ENCODE measurements at regions not wholly inside any gene's neighbourhood (a gene's known extent, or its start where the extent isn't known, plus 50 kb on each side); places are given as distances from the start of the nearest gene placed in this dataset.

DNA sequence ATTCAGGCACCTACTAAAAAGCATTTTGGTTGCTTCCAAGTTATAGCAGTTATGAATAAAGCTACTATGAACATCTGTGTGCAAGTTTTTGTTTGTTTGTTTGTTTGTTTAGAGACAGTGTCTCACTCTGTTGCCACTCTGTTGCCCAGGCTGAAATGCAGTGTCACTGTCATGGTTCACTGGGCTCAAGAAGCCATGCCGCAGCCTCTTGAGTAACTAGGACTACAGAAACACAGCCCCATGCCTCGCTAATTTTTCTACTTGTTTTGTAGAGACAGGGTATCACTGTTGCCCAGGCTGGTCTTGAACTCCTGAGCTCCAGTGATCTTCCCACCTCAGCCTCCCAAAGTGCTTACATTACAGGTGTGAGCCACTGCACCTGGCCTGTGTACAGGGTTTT is 795.9 kb downstream of the EPHA7 start:
- Mint-ChIP-seq H3K4me1 (no peaks in the 10 kb centered on the region), H3K36me3 (no peaks in the 10 kb centered on the region), H3K9me3 (peaks cover 0 to 19% (median 10%) of the 10 kb centered on the region in 8 donors), H3K4me3 (no peak overlapping the region), H3K27ac (no peak overlapping the region), H3K27me3 (no peaks in the 10 kb centered on the region)
- H3K36me3 ChIP-seq (ENCODE audit: insufficient read depth, low read length): no peaks in the 10 kb centered on the region
- H3K4me3 ChIP-seq (ENCODE audit: low read length in 2 of 2): no peak overlapping the region
- no peaks in the 10 kb centered on the region for H3K9me3 ChIP-seq (ENCODE audit: control insufficient read depth in 1 of 2, low read length in 2 of 2)
- H3K27me3 ChIP-seq (ENCODE audit: insufficient read depth, low read length): no peaks in the 10 kb centered on the region
- no peak overlapping the region for H3K27ac ChIP-seq (ENCODE audit: low read depth, low read length)
- no peak for DNase-seq
- POLR2A ChIA-PET (ENCODE audit: partially characterized antibody): no interaction called here
- intact Hi-C loops (cut with micrococcal nuclease): no loop called here
- no peaks in the 10 kb centered on the region for H3K4me1 ChIP-seq (ENCODE audit: insufficient read depth, low read length)
- CTCF ChIA-PET (ENCODE audit: partially characterized antibody): no interaction called here

DNA sequence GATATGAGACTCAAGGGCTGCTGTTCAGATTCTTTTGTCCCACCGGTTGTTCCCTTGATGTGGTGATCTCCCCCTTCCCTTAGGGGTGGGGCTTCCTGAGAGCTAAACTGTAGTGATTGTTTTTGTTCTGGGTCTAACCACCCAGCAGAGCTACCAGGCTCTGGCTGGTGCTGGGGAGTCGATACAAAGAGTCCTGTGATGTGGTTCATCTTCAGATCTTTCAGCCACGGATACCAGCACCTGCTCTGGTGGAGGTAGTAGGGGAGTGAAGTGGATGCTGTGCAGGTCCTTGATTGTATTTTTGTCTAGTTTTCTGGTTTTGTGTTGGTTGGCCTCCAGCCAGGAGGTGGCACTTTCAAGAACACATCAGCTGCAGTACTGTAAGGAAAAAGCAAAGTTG is 801.6 kb downstream of the EPHA7 start:
- H3K9me3 Mint-ChIP-seq: peaks cover 0 to 29% (median 17%) of the 10 kb centered on the region in 8 donors
- POLR2A ChIA-PET (ENCODE audit: partially characterized antibody): no interaction called here

DNA sequence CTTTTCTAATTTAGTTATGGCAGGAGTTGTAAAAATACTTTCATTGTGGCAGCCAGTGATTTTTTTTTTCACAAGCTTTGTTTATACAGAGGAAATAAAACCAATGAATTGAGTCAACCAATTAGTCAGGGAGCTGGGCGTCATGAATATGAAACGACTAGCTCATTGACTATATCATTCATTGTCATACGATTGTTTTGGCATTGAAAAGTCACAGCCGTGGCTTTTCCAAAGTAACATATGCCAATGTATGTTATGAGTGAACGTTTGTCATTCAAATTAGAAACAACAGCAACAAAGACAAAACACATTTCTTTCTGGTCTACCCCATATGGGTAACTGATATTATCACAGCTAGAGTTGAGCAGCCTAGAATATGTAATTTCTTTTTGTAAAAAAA is 810.6 kb downstream of the EPHA7 start:
- H3K4me3 Mint-ChIP-seq: no peak overlapping the region
- no peaks in the 10 kb centered on the region for H3K4me1 Mint-ChIP-seq
- Histone ChIP-seq H3K4me1 (ENCODE audit: insufficient read depth, low read length) (no peaks in the 10 kb centered on the region), H3K9me3 (ENCODE audit: control insufficient read depth in 1 of 2, low read length in 2 of 2) (no peaks in the 10 kb centered on the region), H3K27me3 (ENCODE audit: insufficient read depth, low read length) (no peaks in the 10 kb centered on the region), H3K36me3 (ENCODE audit: insufficient read depth, low read length) (no peaks in the 10 kb centered on the region), H3K4me3 (ENCODE audit: low read length in 2 of 2) (no peak overlapping the region), H3K27ac (ENCODE audit: low read depth, low read length) (no peak overlapping the region)
- no peaks in the 10 kb centered on the region for H3K27me3 Mint-ChIP-seq
- ChIA-PET CTCF (ENCODE audit: partially characterized antibody) (no interaction called here), POLR2A (ENCODE audit: partially characterized antibody) (no interaction called here)
- H3K27ac Mint-ChIP-seq: no peak overlapping the region
- intact Hi-C loops (cut with micrococcal nuclease): no loop called here
- no peaks in the 10 kb centered on the region for H3K36me3 Mint-ChIP-seq
- peaks cover 0 to 29% (median 17%) of the 10 kb centered on the region in 8 donors for H3K9me3 Mint-ChIP-seq
- no peak for DNase-seq

More for the DNA sequence above, 801.6 kb downstream of the EPHA7 start:
- Histone ChIP-seq H3K4me3 (ENCODE audit: low read length in 2 of 2) (no peak overlapping the region), H3K36me3 (ENCODE audit: insufficient read depth, low read length) (no peaks in the 10 kb centered on the region), H3K4me1 (ENCODE audit: insufficient read depth, low read length) (no peaks in the 10 kb centered on the region), H3K27ac (ENCODE audit: low read depth, low read length) (no peak overlapping the region), H3K9me3 (ENCODE audit: control insufficient read depth in 1 of 2, low read length in 2 of 2) (no peaks in the 10 kb centered on the region), H3K27me3 (ENCODE audit: insufficient read depth, low read length) (no peaks in the 10 kb centered on the region)
- H3K27me3 Mint-ChIP-seq: no peaks in the 10 kb centered on the region
- no peak for DNase-seq
- H3K27ac Mint-ChIP-seq: no peak overlapping the region
- H3K4me1 Mint-ChIP-seq: no peaks in the 10 kb centered on the region
- intact Hi-C loops (cut with micrococcal nuclease): no loop called here
- no peaks in the 10 kb centered on the region for H3K36me3 Mint-ChIP-seq
- CTCF ChIA-PET (ENCODE audit: partially characterized antibody): no interaction called here
- H3K4me3 Mint-ChIP-seq: no peak overlapping the region

- Histone ChIP-seq H3K4me3 (ENCODE audit: low read length in 2 of 2) (no peak overlapping the region), H3K9me3 (ENCODE audit: control insufficient read depth in 1 of 2, low read length in 2 of 2) (peaks cover 0 to 5% of the 10 kb centered on the region in 2 donors), H3K36me3 (ENCODE audit: insufficient read depth, low read length) (no peaks in the 10 kb centered on the region), H3K27me3 (ENCODE audit: insufficient read depth, low read length) (no peaks in the 10 kb centered on the region), H3K27ac (ENCODE audit: low read depth, low read length) (no peak overlapping the region), H3K4me1 (ENCODE audit: insufficient read depth, low read length) (no peaks in the 10 kb centered on the region)
- POLR2A ChIA-PET (ENCODE audit: partially characterized antibody): no interaction called here
- CTCF ChIA-PET (ENCODE audit: partially characterized antibody): no interaction called here
- H3K4me3 Mint-ChIP-seq: no peak overlapping the region
- no peaks in the 10 kb centered on the region for H3K4me1 Mint-ChIP-seq
- no peak for DNase-seq
- no peaks in the 10 kb centered on the region for H3K27me3 Mint-ChIP-seq
- H3K36me3 Mint-ChIP-seq: no peaks in the 10 kb centered on the region
- intact Hi-C loops (cut with micrococcal nuclease): no loop called here
- H3K9me3 Mint-ChIP-seq: peaks cover 0 to 7% (median 3%) of the 10 kb centered on the region in 8 donors
- H3K27ac Mint-ChIP-seq: no peak overlapping the region
Observed at GRCh38 chr6:92593201-92593600, 826.2 kb downstream of the EPHA7 start.

- Mint-ChIP-seq H3K27ac (no peak overlapping the region), H3K4me3 (no peak overlapping the region), H3K27me3 (no peaks in the 10 kb centered on the region), H3K4me1 (no peaks in the 10 kb centered on the region), H3K9me3 (peaks cover 0 to 10% (median 3%) of the 10 kb centered on the region in 8 donors), H3K36me3 (no peaks in the 10 kb centered on the region)
- ChIA-PET CTCF (ENCODE audit: partially characterized antibody) (no interaction called here), POLR2A (ENCODE audit: partially characterized antibody) (no interaction called here)
- H3K36me3 ChIP-seq (ENCODE audit: insufficient read depth, low read length): no peaks in the 10 kb centered on the region
- H3K4me1 ChIP-seq (ENCODE audit: insufficient read depth, low read length): no peaks in the 10 kb centered on the region
- peaks cover 0 to 5% of the 10 kb centered on the region in 2 donors for H3K9me3 ChIP-seq (ENCODE audit: control insufficient read depth in 1 of 2, low read length in 2 of 2)
- no peak overlapping the region for H3K27ac ChIP-seq (ENCODE audit: low read depth, low read length)
- no peak for DNase-seq
- H3K4me3 ChIP-seq (ENCODE audit: low read length in 2 of 2): no peak overlapping the region
- no peaks in the 10 kb centered on the region for H3K27me3 ChIP-seq (ENCODE audit: insufficient read depth, low read length)
- intact Hi-C loops (cut with micrococcal nuclease): no loop called here
Observed at GRCh38 chr6:92589996-92590395, 829.4 kb downstream of the EPHA7 start.

DNA sequence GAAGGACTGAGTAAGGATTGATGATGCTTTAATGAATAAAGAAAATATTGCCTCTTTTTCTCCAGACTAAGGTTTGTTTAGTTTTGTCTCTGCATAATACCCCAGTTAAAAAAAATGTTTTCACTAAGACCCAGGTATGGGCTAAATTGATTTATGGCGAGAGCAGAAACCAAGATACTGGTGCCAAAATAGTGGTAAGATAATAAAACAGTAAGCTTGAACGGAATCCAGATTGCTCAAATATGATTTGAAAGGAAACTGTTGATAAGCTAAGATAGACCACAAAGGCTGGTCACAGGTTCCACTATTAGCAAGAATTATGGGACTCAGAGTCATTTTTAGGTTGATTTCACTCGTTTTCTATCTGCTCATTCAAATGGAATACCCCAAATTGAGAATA is 831.2 kb downstream of the EPHA7 start:
- Mint-ChIP-seq H3K4me3 (no peak overlapping the region), H3K27me3 (no peaks in the 10 kb centered on the region), H3K36me3 (no peaks in the 10 kb centered on the region), H3K4me1 (no peaks in the 10 kb centered on the region), H3K9me3 (peaks cover 0 to 8% (median 3%) of the 10 kb centered on the region in 8 donors), H3K27ac (no peak overlapping the region)
- ChIA-PET CTCF (ENCODE audit: partially characterized antibody) (no interaction called here), POLR2A (ENCODE audit: partially characterized antibody) (no interaction called here)
- H3K4me1 ChIP-seq (ENCODE audit: insufficient read depth, low read length): no peaks in the 10 kb centered on the region
- no peaks in the 10 kb centered on the region for H3K36me3 ChIP-seq (ENCODE audit: insufficient read depth, low read length)
- no peak for DNase-seq
- H3K4me3 ChIP-seq (ENCODE audit: low read length in 2 of 2): no peak overlapping the region
- peaks cover 0 to 5% of the 10 kb centered on the region in 2 donors for H3K9me3 ChIP-seq (ENCODE audit: control insufficient read depth in 1 of 2, low read length in 2 of 2)
- no peaks in the 10 kb centered on the region for H3K27me3 ChIP-seq (ENCODE audit: insufficient read depth, low read length)
- intact Hi-C loops (cut with micrococcal nuclease): no loop called here
- H3K27ac ChIP-seq (ENCODE audit: low read depth, low read length): no peak overlapping the region

DNA sequence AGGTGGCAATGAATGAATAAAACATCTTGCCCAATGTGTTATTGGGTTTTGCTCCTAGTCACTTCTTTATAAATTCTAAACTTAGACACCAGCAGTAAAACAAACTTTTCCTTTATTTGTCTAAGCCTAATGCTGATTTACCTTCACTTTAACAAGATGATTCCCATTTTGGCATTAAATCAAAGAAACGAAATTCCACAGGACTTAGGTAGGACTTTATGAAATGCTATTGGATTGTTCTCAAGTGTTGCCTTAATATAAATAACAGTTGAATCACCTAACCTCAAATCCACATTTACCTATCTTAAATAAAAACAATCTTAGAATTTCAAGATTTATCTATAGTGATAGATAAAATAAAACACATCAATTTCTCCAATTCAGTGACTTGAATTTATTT is 831.8 kb downstream of the EPHA7 start:
- no peaks in the 10 kb centered on the region for H3K4me1 Mint-ChIP-seq

More for the DNA sequence above, 831.8 kb downstream of the EPHA7 start:
- H3K4me3 Mint-ChIP-seq: no peak overlapping the region
- Histone ChIP-seq H3K27me3 (ENCODE audit: insufficient read depth, low read length) (no peaks in the 10 kb centered on the region), H3K27ac (ENCODE audit: low read depth, low read length) (no peak overlapping the region), H3K9me3 (ENCODE audit: control insufficient read depth in 1 of 2, low read length in 2 of 2) (peaks cover 0 to 5% of the 10 kb centered on the region in 2 donors), H3K4me3 (ENCODE audit: low read length in 2 of 2) (no peak overlapping the region), H3K36me3 (ENCODE audit: insufficient read depth, low read length) (no peaks in the 10 kb centered on the region), H3K4me1 (ENCODE audit: insufficient read depth, low read length) (no peaks in the 10 kb centered on the region)
- no peak overlapping the region for H3K27ac Mint-ChIP-seq
- H3K36me3 Mint-ChIP-seq: no peaks in the 10 kb centered on the region
- CTCF ChIA-PET (ENCODE audit: partially characterized antibody): no interaction called here
- peaks cover 0 to 8% (median 3%) of the 10 kb centered on the region in 8 donors for H3K9me3 Mint-ChIP-seq
- intact Hi-C loops (cut with micrococcal nuclease): no loop called here
- DNase-seq: no peak
- POLR2A ChIA-PET (ENCODE audit: partially characterized antibody): no interaction called here
- no peaks in the 10 kb centered on the region for H3K27me3 Mint-ChIP-seq
